NCI-H1694 treated with DMSO at 0.1 percent for 48 hours (cell line): ENCODE measurements at regions not wholly inside any gene's neighbourhood (a gene's known extent, or its start where the extent isn't known, plus 50 kb on each side); places are given as distances from the start of the nearest gene placed in this dataset.
A peak's percentile ranks its signal among the peaks of the same experiment; 100 is the strongest.
"Not testable (repeated sequence)": the region's sequence is repeated elsewhere in the genome, so short reads cannot be mapped to it uniquely, and the experiment has no call there.

Experiments
- DNase-seq: peaks from one replicate; lab custom pipeline; 2025; lab: John Stamatoyannopoulos, UW

DNA sequence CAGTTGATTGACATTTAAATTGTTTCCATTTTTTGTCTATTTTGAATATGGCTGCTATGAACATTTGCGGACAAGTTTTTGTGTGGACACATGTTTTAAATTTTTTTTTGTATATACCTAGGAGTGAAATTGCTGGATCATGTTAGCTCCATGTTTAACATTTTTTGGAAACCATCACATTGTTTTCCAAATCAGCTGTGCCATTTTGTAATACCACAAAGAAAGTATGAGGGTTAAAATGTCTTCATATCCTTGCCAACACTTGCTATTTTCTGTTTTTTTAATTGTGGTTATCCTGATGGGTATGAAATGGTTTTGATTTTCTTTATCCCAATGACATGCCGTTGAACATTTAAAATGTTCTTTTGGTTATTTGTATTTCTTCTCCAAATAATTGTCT, 52.1 kb downstream of the CARTPT start:
- no peak for DNase-seq

GRCh38 chr5:71778678-71779276, 59.7 kb downstream of the CARTPT start:
- peak; percentile 61 for DNase-seq

- no peak for DNase-seq
Observed at GRCh38 chr5:71780597-71780996, 61.5 kb downstream of the CARTPT start.

DNA sequence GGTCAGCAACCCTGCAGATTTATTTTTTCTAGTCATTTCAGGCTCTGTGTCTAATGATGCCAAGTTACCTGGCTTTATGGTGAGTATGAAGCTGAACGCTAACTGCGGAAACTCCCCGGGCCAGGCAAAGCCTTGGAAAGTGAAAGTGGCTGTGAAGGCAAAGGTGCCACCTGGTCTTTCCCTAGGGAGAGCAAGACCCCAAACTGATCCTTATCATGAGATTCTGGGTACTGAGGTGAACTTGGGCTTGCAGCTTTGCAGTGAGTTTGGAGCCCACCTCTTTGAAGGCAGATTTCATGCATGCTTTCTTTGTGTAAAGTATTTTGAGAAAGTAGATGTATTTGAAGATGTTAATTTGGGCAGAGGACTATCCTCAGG, 63.3 kb downstream of the CARTPT start:
- no peak for DNase-seq

GRCh38 chr5:71782771-71783770, 64.0 kb downstream of the CARTPT start:
- DNase-seq = peak; percentile 72

DNA sequence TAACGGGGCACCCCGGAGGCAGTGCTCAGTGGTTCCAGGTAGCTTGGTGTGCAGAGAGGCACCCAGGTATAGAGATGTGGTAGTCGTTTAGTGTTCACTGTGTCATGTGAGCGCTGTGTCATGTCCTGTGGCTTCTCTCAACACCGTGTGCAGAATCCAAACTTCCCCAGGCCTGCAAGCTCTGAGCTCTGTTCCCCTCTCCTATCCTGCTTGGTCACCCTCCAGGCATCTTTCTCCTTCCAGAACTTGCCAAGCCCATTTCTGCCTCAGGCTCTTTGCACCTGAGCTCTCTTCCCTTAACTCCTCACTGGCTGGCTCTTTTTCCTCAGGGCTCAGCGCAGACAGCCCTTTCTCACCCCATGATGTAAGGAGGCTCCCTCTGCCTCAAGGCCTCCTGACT, 64.8 kb downstream of the CARTPT start:
- no peak for DNase-seq

DNA sequence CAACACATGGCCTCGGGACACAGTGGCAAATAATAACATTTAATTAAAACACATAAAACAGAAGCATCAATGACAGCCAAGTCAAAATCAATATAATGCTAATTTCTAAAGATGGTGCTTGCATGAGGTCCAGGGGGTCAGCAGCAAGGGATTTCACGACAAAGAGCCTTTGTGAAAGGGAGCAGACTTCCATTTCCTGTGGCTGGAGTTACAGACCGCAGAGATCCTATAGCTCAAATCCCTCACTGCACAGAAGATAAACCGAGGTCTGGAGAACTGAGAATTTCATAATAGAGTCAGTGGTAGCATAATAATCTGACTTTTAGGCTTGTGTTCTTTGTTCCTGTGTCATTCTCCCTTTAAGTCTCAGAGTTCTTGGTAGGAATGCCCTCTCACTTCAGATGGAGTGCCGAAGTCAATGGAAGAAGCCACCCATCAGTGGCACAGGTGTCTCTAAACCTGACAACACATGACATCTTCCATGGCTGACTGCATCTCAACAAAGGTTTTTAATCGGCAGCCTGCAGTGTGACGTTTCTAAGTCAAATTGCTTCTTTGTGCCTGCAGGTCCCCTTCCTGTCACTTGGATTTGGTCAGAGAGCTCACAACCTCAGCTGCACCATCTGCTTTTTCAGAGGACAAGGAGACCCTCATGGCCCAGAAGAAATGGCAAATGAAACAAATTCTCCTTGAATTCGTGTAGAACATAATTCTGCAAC, 67.4 kb downstream of the CARTPT start:
- DNase-seq = no peak

GRCh38 chr5:71788794-71789193, 69.7 kb downstream of the CARTPT start:
- no peak for DNase-seq

DNA sequence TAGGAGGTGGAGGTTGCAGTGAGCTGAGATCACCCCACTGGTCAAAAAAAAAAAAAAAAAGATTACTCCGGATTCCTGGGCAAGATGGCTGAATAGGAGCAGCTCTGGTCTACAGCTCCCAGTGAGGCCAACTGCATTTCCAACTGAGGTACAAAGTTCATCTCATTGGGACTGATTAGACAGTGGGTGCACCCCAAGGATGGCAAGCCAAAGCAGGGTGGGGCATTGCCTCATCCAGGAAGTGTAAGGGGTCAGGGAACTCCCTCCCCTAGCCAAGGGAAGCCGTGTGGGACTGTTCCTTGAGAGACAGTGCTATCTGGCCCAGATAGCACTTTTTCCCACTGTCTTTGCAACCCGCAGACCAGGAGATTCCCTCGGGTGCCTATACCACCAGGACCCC, 70.7 kb downstream of the CARTPT start:
- DNase-seq = no peak

DNA sequence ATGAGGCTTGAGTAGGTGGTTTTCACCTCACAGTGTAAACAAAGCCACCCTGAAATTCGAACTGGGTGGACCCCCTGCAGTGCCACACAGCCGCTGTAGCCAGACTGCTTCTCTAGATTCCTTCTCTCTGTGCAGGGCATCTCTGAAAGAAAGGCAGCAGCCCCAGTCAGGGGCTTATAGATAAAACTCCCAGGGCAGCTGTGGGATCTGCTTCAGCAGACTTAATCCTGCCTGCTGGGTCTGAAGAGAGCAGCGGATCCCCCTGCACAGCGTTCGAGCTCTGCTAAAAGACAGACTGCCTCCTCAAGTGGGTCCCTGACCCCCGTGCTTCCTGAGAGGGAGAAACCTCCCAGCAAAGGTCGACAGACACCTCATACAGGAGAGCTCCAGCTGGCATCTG, 71.4 kb downstream of the CARTPT start:
- no peak for DNase-seq

DNA sequence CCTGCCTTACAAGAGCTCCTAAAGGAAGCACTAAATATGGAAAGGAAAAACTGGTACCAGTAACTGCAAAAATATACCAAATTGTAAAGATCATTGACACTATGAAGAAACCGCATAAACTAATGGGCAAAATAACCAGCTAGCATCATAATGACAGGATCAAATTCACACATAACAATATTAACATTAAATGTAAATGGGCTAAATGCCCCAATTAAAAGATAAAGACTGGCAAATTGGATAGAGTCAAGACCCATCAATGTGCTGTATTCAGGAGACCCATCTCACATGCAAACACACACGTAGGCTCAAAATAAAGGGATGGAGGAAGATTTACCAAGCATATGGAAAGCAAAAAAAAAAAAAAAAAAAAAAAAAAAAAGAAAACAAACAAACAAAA, 73.0 kb downstream of the CARTPT start:
- not testable (repeated sequence) for DNase-seq

DNA sequence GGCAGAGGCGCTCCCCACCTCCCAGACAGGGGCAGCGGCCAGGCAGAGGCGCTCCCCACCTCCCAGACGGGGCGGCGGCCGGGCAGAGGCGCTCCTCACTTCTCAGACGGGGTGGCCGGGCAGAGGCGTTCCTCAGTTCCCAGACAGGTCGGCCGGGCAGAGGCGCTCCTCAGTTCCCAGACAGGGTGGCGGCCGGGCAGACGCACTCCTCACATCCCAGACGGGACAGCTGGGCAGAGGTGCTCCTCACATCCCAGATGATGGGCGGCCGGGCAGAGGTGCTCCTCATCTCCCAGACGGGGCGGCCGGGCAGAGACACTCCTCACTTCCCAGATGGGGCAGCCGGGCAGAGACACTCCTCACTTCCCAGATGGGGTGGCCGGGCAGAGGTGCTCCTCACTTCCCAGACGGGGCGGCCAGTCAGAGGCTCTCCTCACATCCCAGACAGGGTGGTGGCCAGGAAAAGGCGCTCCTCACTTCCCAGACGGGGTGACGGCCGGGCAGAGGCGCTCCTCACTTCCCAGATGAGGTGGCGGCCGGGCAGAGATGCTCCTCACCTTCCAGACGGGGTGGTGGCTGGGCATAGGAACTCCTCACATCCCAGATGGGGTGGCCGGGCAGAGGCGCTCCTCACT, 75.1 kb downstream of the CARTPT start:
- no peak for DNase-seq

- DNase-seq = no peak
Observed at GRCh38 chr5:71802673-71803072, 83.6 kb downstream of the CARTPT start.

DNA sequence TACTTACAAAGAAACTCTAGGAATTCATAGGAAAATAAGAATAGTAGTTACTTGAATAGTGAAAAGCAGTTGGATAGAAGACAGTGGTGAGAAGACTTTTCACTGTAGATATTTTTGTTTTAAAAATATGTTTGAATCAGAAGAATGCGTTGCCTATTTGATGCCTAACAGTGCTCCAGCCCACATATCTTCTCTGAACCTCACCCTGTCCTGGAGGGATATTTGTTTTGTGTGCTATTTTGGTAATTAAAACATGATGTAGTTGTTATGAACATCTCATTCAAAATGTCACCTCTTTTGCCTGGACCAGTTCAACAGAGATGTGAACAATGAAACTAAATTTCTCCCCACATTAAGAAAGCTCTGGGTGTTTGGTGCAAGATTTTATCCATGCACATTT, 87.6 kb downstream of the CARTPT start:
- no peak for DNase-seq

- DNase-seq = no peak
Observed at GRCh38 chr5:71807909-71808308, 88.8 kb downstream of the CARTPT start.

DNA sequence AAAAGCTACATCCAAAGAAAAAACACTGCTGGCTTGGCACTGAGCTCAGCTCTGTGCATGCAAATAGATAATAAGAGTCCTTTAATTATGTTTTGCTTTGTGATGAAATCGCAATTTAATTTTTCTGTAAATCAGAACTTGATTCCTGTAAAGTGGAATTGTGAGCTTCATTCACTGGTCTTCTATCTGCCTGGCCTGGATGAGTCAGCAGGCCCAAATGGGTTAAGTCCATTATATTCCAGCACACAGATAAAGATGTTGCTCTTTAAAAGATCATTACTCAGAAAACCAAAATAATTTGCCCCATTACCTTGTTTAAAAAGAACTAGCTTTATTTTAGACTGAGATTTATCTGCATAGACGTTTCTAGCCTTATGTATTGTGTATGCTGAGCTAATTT, 90.4 kb downstream of the CARTPT start:
- no peak for DNase-seq

DNA sequence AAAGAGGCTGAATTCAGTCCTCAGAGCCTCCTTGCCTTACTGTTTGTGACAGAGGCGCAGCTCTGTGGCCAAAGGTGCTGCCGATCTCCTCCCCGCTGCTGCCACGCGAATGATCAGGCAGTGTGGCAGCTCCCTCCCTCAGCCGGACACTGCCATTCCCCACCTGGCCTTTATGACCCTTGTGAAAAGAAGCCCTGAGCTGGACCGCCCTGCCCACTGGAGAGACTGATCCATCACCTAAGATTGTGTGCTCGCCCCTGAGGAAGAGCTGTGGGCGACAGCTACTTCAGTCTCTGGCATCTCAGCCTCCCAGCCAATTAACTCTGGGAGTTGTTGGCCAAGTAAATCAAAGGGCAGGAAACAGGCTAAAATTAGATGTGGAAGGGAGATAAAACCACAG, 90.9 kb downstream of the CARTPT start:
- DNase-seq = no peak

GRCh38 chr5:71810471-71811195, 91.6 kb downstream of the CARTPT start:
- DNase-seq = no peak

- no peak for DNase-seq
Observed at GRCh38 chr5:71811779-71812178, 92.7 kb downstream of the CARTPT start.

GRCh38 chr5:71816307-71816706, 97.2 kb downstream of the CARTPT start:
- no peak for DNase-seq

GRCh38 chr5:71817891-71818290, 98.8 kb downstream of the CARTPT start:
- DNase-seq = no peak

- no peak for DNase-seq
Observed at GRCh38 chr5:71821029-71821428, 102.0 kb downstream of the CARTPT start.
